Vagina (tissue), 2 donors: ENCODE measurements at regions not wholly inside any gene's neighbourhood (a gene's known extent, or its start where the extent isn't known, plus 50 kb on each side); places are given as distances from the start of the nearest gene placed in this dataset.

ENCODE experiments used
- CTCF ChIP-seq, 3 experiments: fragments of 450-650 bp in 2 of 3; fragments of 200-600 bp in 1 of 3; sonication (generic) in 1 of 3; IDR thresholded peaks; one replicate each; pipeline ENCODE4 v1.5.1; 2017 to 2019; ENCODE audit warnings: antibody characterized with exemption in 3 of 3, mild to moderate bottlenecking in 2 of 3, moderate library complexity in 2 of 3
- POLR2A ChIP-seq, 2 donors: fragments of 450-650 bp; IDR thresholded peaks; one replicate each; pipeline ENCODE4 v1.6.1; 2017; ENCODE audit warnings: antibody characterized with exemption in 2 of 2, mild to moderate bottlenecking in 2 of 2, moderate library complexity in 2 of 2
- POLR2AphosphoS5 ChIP-seq, 2 donors: sonication (generic); formaldehyde crosslinking; IDR thresholded peaks; one replicate each; pipeline ENCODE4 v1.9.0; 2017; ENCODE audit warnings: antibody characterized with exemption in 2 of 2, mild to moderate bottlenecking in 2 of 2, low read depth in 1 of 2; ENCODE audit not compliant: insufficient read depth in 1 of 2

DNA sequence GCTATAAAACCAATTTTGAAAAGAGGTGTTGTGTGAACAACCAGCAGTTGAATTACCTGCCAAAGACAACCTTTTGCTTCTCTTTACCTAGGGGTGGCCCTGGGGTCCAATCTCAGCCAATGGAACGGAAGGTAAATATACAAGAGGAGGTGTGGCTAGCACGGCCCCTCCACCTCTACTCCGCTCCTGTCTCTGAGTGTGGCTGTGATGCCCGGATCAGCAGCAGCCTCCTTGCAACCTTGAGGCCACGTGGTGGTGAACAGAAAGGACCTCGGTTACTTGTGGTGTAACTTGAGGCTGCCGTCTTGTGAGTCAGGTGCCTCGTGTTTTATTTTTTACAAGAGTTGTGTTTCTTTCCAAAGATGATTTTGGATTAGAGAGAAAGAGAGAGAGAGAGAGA lies 121.5 kb upstream of the PPP2R3B start:
- TF ChIP-seq CTCF (IDR thresholded peaks at IDR 0.05) (no peak), POLR2AphosphoS5 (IDR thresholded peaks at IDR 0.05; ENCODE audit: insufficient read depth in 1 of 2, low read depth in 1 of 2) (no peak), POLR2A (IDR thresholded peaks at IDR 0.05) (no peak)
